Loucy (cell line): ENCODE measurements at regions not wholly inside any gene's neighbourhood (a gene's known extent, or its start where the extent isn't known, plus 50 kb on each side); places are given as distances from the start of the nearest gene placed in this dataset.

Experiments used
- CTCF ChIP-seq: fragments of 200-600 bp; sonication (generic); conservative IDR thresholded peaks from 2 replicates; pipeline ENCODE4 v1.5.1; 2014; ENCODE audit warnings: mild to moderate bottlenecking, antibody characterized with exemption, low read length
- EZH2phosphoT487 ChIP-seq: fragments of 200-600 bp; IDR thresholded peaks from 2 replicates; pipeline ENCODE4 v1.6.1; 2018; ENCODE audit warnings: antibody characterized with exemption, mild to moderate bottlenecking, moderate library complexity, borderline replicate concordance

GRCh38 chr10:4080225-4080805, 295.3 kb upstream of the KLF6 start:
- no peak for TF ChIP-seq CTCF
- TF ChIP-seq EZH2phosphoT487, result no peak
